SK-N-SH treated with all-trans-retinoic acid at 6 μM for 48 hours (cell line): ENCODE measurements at regions not wholly inside any gene's neighbourhood (a gene's known extent, or its start where the extent isn't known, plus 50 kb on each side); places are given as distances from the start of the nearest gene placed in this dataset.
"Not testable (repeated sequence)": the region's sequence is repeated elsewhere in the genome, so short reads cannot be mapped to it uniquely, and the experiment has no call there.

ENCODE experiments used
- ATAC-seq: fragments of 200-7000 bp; cut with Tn5 transposase; 3 replicates; pipeline ENCODE4 v1.9.1; 2020; ENCODE audit warnings: mild to moderate bottlenecking, moderate library complexity
- BACH2 ChIP-seq: fragments of 250-450 bp; sonication (Bioruptor Pico); IDR thresholded peaks from 2 replicates; pipeline ENCODE4 v1.9.0; 2021; ENCODE audit warnings: mild to moderate bottlenecking, borderline replicate concordance
- CREB5 ChIP-seq: fragments of 250-450 bp; sonication (Bioruptor Pico); IDR thresholded peaks from 2 replicates; pipeline ENCODE4 v1.5.1; 2020; ENCODE audit warnings: low read depth, mild to moderate bottlenecking, moderate library complexity
- CSDC2 ChIP-seq: fragments of 250-450 bp; sonication (Bioruptor Pico); IDR thresholded peaks from 2 replicates; pipeline ENCODE4 v1.5.0; 2020; ENCODE audit warnings: mild to moderate bottlenecking, moderate library complexity
- CSRNP3 ChIP-seq: fragments of 250-450 bp; sonication (Bioruptor Pico); IDR thresholded peaks from 2 replicates; pipeline ENCODE4 v1.5.1; 2021; ENCODE audit warnings: mild to moderate bottlenecking, moderate library complexity
- ESRRG ChIP-seq: fragments of 250-450 bp; sonication (Bioruptor Pico); IDR thresholded peaks from 2 replicates; pipeline ENCODE4 v1.6.1; 2021; ENCODE audit warnings: mild to moderate bottlenecking
- GLIS3 ChIP-seq: fragments of 250-450 bp; sonication (Bioruptor Pico); IDR thresholded peaks from 2 replicates; pipeline ENCODE4 v1.5.0; 2020; ENCODE audit warnings: mild to moderate bottlenecking, moderate library complexity
- OSR1 ChIP-seq: fragments of 250-450 bp; sonication (Bioruptor Pico); IDR thresholded peaks from 2 replicates; pipeline ENCODE4 v1.8.0; 2022; ENCODE audit warnings: moderate library complexity, mild to moderate bottlenecking, inconsistent platforms
- POU6F1 ChIP-seq: fragments of 250-450 bp; sonication (Bioruptor Pico); IDR thresholded peaks from 2 replicates; pipeline ENCODE4 v1.8.0; 2021; ENCODE audit warnings: low read depth, mild to moderate bottlenecking, moderate library complexity, borderline replicate concordance
- PPARA ChIP-seq: fragments of 250-450 bp; sonication (Bioruptor Pico); IDR thresholded peaks from 2 replicates; pipeline ENCODE4 v1.5.0; 2020; ENCODE audit warnings: mild to moderate bottlenecking, borderline replicate concordance
- RARB ChIP-seq: fragments of 250-450 bp; sonication (Bioruptor Pico); IDR thresholded peaks from 2 replicates; pipeline ENCODE4 v1.8.0; 2021; ENCODE audit warnings: mild to moderate bottlenecking, moderate library complexity
- SNAI2 ChIP-seq: fragments of 250-450 bp; sonication (Bioruptor Pico); IDR thresholded peaks from 2 replicates; pipeline ENCODE4 v1.5.0; 2020; ENCODE audit warnings: mild to moderate bottlenecking, moderate library complexity
- TOX ChIP-seq: fragments of 250-450 bp; sonication (Bioruptor Pico); IDR thresholded peaks from 2 replicates; pipeline ENCODE4 v1.8.0; 2021; ENCODE audit warnings: mild to moderate bottlenecking, moderate library complexity, borderline replicate concordance
- TSHZ2 ChIP-seq: fragments of 250-450 bp; sonication (Bioruptor Pico); IDR thresholded peaks from 2 replicates; pipeline ENCODE4 v1.5.0; 2020; ENCODE audit warnings: mild to moderate bottlenecking, moderate library complexity
- ZC3H10 ChIP-seq: fragments of 250-450 bp; sonication (Bioruptor Pico); IDR thresholded peaks from 2 replicates; pipeline ENCODE4 v1.5.1; 2021; ENCODE audit warnings: mild to moderate bottlenecking, moderate library complexity
- ZFP3 ChIP-seq: fragments of 250-450 bp; sonication (Bioruptor Pico); IDR thresholded peaks from 2 replicates; pipeline ENCODE4 v1.5.0; 2020; ENCODE audit warnings: mild to moderate bottlenecking, moderate library complexity
- ZFP30 ChIP-seq: fragments of 450-650 bp; formaldehyde crosslinking; IDR thresholded peaks from 2 replicates; pipeline ENCODE4 v1.5.0; 2022; ENCODE audit warnings: mild to moderate bottlenecking, moderate library complexity
- ZNF565 ChIP-seq: fragments of 450-650 bp; formaldehyde crosslinking; conservative IDR thresholded peaks from 2 replicates; pipeline ENCODE4 v1.5.0; 2020; ENCODE audit warnings: low read depth, mild to moderate bottlenecking, moderate library complexity
- ZNF70 ChIP-seq: fragments of 450-650 bp; formaldehyde crosslinking; IDR thresholded peaks from 2 replicates; pipeline ENCODE4 v1.5.0; 2020; ENCODE audit warnings: mild to moderate bottlenecking, moderate library complexity
- ZNF8 ChIP-seq: fragments of 450-650 bp; formaldehyde crosslinking; IDR thresholded peaks from 2 replicates; pipeline ENCODE4 v1.5.0; 2020; ENCODE audit warnings: mild to moderate bottlenecking, moderate library complexity

- TF ChIP-seq CREB5 (no peak), CSDC2 (CRISPR knock-in tag) (no peak), POU6F1 (CRISPR knock-in tag) (no peak), ZNF8 (CRISPR knock-in tag) (no peak)
- TF ChIP-seq, all 23 proteins: peak for 0
Observed at GRCh38 chr3:150273396-150273795, 134.7 kb upstream of the TSC22D2 start (continued).

- no peak for TF ChIP-seq ZFP30
- no peak for TF ChIP-seq PPARA (CRISPR knock-in tag)
- no peak for TF ChIP-seq OSR1 (CRISPR knock-in tag)
- TF ChIP-seq TSHZ2 (CRISPR knock-in tag): no peak
- TF ChIP-seq GLIS3 (CRISPR knock-in tag): no peak
- no peak for TF ChIP-seq ZNF70 (CRISPR knock-in tag)
- no peak for TF ChIP-seq CSDC2 (CRISPR knock-in tag)
- no peak for TF ChIP-seq ESRRG
- no peak for TF ChIP-seq ZNF565 (CRISPR knock-in tag)
- TF ChIP-seq POU6F1 (CRISPR knock-in tag): no peak
- no peak for TF ChIP-seq ZFP3 (CRISPR knock-in tag)
- TF ChIP-seq TOX (CRISPR knock-in tag): no peak
- TF ChIP-seq, all 23 proteins: peak for 0
- ATAC-seq: no peak
Observed at GRCh38 chr3:150271591-150271960, 136.5 kb upstream of the TSC22D2 start.

- TF ChIP-seq ZC3H10 (CRISPR knock-in tag) (no peak), OSR1 (CRISPR knock-in tag) (no peak), RARB (CRISPR knock-in tag) (no peak), POU6F1 (CRISPR knock-in tag) (no peak), SNAI2 (CRISPR knock-in tag) (no peak), CSRNP3 (CRISPR knock-in tag) (no peak), BACH2 (CRISPR knock-in tag) (no peak)
- no peak for ATAC-seq
Observed at GRCh38 chr3:150270883-150271590, 137.1 kb upstream of the TSC22D2 start.

- ATAC-seq: not testable (repeated sequence)
Observed at GRCh38 chr3:150270444-150270843, 137.7 kb upstream of the TSC22D2 start.
